Medulla oblongata (tissue), 1 donor: ENCODE measurements at regions not wholly inside any gene's neighbourhood (a gene's known extent, or its start where the extent isn't known, plus 50 kb on each side); places are given as distances from the start of the nearest gene placed in this dataset.
"Not testable (repeated sequence)": the region's sequence is repeated elsewhere in the genome, so short reads cannot be mapped to it uniquely, and the experiment has no call there.

Source experiments
- DNase-seq: peaks from one replicate; pipeline ENCODE4 v3.0.0-alpha.2; 2015; ENCODE audit errors: extremely low spot score

DNA sequence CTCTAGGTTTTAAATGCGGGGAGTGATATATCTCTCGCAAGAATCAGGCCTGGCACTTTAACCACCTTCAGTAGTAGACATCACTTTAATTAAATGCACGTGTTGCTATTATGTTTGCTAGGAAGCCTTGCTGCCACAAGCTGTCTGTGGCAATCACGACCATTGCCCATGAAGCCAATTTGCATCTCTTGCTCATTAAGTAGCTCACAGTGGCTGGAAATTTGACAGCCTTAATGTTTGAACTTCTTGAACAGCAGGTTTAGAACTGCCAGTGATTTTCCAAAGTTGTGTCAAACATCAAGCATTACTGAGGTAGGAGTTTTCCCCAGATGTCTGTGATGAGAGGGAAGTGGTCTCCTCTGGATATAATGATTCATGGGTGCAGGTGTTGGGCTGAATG is 642.3 kb upstream of the CPEB2 start:
- no peak for DNase-seq

DNA sequence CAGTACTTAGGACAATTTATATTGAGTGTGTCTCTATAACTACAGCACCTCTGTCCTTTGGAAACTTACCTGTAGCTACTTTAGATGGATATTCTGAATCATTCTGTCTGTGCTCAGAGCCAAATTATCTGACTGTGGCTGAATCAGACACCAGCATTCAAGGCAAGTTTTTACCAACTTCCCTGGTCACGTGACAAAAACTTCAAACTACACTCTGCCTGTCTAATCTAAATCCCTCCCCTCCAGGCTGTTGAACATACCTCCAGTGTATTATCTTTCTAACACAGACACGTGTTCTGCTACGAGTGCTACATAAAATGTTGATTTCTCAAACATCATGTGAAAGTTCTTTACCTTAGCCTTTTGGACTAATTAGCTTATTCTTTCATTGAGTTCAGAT is 641.2 kb upstream of the CPEB2 start:
- no peak for DNase-seq

DNA sequence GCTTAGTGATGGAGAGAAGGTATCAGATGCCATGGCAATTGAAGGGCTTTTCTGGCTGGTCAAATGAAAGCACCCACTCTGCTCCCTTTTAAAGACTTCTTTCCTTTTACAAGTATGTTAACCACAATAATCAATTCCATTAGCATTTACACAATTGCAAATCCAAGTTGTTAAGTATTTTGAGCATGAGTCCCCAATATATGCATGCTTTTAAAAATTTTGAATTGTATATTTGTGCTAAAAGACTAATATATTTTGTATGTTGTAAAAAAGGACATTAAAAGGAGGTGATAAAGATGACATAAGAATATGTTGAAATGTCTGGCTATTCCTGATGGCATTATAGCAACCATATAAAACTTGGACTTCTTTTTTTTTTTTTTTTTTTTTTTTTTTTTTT is 639.9 kb upstream of the CPEB2 start:
- DNase-seq: no peak

DNA sequence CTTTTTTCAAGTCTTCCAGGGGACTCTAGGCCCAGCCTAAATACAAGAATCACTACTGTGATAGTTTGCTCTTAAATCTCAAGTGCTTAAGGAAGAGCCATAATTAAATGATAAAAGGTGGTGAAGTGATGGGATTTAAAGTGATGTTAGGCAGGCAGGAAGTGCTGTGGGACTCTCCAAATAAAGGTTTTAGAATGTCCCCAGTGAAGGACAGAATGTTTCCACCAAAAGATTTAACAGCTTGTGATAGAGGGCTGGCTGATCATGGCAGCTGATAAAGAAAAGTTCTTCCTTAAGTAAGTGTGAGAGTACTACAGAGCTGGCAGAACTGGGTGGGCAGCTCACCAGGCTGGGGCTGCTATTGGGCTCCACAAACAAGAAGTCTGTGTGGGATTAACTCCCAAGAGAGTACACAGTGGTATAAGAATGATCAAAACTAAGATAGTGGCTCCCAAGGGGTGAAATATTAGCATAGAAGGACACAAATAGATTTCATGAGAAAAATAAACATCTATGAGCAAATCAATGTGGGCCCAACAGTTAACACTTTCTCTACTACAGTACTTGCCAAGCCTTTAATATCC is 637.2 kb upstream of the CPEB2 start:
- DNase-seq: no peak

DNA sequence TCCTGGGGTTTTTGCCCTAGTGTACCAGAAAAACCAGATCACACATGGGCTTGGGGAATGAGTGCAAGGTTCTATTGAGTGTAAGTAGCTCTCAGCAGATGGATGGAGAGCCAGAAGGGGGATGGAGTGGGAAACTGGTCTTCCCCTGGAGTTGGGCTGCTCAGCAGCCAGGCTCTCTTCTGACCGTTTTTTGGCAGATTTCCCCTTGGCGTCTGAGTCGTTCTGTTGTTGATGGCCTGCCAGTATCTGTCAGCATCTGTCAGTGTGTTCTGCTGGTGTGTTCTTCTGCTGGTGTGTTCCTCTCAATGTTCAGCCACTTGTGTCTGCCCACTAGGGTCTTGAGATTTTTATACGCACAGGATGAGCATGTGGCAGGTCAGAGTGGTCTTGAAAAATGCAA is 633.9 kb upstream of the CPEB2 start:
- peak; percentile 34 for DNase-seq

DNA sequence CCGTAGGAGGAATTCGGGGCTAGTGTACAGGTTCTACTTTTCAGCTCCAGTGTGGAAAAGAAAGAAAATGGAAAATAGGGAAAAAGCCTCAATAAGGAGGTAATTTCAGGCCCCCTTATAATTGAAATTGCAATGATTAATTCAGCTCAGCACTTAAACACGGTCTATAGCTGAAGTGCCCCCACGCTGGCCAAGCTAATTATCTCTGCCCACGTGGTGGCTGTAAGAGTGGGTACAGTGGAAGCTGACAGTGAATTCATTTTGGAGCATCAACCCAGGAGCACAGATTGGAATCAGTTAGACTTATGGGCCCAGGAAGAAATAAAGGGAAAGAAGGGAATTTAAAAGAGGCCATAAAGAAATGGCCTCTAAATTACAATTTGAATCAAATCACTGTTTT is 631.1 kb upstream of the CPEB2 start:
- no peak for DNase-seq

DNA sequence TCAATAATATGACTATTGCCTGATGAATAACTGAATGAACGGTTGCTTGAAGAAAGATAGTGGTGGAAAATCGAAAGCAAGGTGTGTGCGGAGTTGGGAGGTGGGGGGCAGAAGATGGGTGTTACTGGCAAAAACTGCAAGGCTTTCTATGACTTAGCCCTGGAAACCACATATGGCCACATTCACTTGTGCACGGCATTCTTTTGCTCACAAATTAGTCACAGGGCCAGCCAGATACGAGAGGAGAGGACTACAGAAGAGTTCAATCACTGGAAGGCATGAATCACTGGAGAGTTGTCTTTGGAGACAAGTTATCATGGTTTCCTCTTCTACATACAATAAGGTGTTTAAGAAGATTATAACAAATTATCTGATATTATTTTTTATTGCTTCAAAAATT is 626.5 kb upstream of the CPEB2 start:
- no peak for DNase-seq

DNA sequence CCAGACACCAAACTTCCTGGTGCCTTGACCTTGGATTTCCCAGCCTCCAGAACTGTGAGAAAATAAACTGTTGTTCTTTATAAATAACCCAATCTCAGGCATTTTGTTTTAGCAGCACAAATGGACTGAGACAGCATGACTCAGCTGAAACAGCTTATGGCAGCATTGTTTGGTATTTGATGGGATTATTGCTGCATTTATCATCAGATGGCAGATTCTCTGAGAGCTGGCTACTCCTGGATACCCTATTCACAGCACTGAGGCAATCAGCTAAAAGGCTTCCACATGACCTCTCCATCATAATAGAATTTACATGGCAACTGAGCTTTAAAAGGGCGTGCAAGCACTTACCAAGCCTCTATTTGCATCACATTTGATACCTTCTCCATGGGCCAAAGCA is 623.1 kb upstream of the CPEB2 start:
- DNase-seq: no peak

DNA sequence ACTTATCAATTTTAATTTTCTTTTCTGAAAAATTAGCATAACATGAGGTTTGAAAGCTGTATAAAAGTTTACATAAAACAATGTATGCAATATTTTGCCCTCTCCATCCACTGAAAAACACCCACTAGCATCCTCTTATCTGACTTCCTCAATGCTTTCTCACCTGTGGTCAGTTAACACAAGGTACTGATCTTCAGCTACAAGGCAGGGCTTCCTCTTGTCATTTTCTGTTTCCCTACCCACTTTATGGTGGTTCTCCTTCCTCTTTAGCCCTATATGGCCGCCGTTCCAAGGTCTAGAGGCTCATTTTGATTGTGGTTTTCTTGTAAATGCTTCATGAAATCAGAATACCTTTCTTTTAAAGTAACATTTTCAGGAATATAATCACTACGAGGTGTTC is 618.6 kb upstream of the CPEB2 start:
- DNase-seq: no peak

DNA sequence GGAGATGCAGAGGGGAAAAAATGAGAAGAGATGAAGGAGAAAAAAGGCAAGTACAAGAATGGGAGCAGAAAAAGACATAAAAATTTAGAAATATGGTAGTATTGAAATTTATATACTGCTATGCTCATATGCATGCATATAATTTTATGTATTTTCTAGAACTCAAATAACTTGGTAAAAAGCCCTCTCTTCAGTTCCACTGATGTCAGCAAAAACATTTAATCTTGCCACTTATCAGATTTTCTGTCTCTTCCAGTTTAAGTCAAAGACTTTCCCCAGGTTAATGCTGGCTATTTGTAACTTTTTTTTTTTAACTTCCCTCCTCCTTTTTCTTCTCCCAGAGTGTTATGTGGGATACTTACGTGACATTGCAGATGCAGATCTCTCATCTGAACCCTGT is 617.5 kb upstream of the CPEB2 start:
- DNase-seq: no peak

DNA sequence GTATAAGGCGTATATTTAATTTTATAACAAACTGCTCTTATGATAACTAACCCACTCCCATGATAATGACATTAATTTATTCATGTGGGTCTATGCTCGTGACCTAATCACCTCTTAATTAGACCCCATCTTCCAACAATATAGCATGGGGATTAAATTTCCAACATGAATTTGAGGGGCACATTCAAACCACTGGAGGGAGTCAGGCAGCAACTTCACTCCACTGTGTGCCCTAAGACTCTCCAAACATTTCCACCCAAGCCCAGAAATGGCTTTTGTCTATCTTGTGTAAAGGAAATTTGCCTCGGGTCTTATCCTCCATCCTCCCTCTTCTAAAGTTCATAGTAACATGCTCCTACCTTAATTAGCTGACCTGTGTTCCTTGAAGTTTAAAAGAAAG is 616.1 kb upstream of the CPEB2 start:
- DNase-seq: no peak

DNA sequence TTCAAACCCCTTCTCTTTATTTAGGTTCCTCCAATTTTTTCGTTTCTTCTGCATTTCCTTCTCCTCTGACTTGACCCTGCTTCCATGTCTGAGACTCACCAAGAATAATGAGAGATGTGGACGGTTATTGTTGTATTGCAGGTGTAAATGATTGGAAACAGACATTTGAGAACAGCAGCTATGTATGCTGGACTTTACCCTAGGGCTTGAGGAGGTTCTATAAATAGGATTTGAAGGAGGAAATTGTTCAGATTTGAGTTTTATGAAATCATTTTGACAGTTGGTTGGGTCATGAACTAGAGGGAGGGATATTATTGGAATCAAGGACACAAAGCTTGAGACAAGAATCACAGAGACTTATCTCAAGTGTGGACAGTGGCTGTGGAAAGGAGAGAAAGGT is 614.6 kb upstream of the CPEB2 start:
- DNase-seq: no peak

DNA sequence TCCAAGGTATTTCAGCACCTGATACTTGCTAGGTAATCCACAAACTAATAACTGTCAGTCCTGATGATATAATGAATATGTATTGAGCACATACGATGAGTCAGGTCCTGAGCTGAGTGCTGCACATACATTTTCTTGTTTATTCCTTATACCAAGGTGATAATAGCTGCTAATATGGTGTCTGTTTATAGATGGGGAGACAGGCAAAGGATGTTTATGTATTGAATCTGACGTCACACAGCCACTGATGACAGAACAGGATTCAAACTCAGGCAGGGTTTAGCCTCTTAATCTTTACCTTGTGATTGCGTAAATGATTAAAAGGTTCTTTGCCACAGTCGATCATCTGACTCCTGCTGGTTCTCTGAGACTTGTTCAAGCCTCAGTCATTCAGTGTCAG is 609.9 kb upstream of the CPEB2 start:
- no peak for DNase-seq

DNA sequence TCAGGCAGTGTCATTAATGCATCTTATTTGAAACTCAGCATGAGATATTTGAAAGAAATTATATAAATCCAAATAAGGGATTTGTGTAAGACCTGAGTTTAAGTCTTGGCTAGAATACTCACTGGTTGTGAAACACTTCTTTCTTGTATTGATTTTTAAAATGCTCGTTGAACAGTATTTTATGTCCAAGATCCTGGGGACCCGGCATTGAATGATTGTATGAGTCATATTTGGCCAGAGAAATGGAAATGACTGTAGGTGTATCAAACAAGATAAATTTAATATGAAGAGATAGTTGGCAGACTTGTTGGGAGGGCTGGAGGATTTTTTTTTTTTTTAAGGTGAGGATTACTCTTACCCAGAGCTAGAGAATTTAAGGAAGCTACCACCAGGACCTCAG is 606.1 kb upstream of the CPEB2 start:
- DNase-seq: no peak

DNA sequence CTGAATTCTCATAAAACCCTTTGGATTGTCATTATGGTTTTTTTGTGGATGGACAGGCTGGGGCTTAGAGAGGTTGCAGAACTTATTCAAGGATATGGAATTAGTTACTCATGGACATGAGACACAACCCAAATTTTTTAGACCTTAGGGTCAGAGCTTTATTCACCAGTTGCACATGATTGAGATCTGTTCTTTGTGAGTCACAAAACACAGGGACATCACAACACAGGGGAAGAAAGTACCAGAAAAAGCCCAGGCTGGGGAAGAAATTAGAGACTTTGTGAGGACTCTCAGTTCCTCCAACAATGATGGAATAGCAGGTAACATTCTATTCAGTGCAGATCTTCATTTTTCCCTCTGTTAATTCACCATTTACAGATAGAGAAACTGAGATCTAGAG is 602.4 kb upstream of the CPEB2 start:
- no peak for DNase-seq

DNA sequence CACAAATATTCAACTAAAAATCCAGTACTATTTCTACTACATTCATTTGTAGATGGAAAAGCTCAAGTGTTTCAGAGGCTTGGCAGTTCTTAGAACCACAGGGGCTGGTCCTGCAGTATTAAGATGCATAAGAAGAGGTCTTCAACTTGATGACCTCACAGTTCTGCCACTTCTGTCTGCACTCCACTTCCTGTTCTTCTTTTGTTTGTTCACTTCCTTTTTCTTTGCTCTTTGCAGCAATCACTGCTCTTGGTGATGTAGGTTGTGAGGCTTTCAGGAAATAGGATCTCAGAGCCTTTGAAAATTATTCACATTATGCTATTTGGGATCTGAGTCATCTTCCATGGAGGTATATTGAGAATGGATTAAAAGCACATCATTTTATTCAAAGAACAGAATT is 602.0 kb upstream of the CPEB2 start:
- DNase-seq: no peak

DNA sequence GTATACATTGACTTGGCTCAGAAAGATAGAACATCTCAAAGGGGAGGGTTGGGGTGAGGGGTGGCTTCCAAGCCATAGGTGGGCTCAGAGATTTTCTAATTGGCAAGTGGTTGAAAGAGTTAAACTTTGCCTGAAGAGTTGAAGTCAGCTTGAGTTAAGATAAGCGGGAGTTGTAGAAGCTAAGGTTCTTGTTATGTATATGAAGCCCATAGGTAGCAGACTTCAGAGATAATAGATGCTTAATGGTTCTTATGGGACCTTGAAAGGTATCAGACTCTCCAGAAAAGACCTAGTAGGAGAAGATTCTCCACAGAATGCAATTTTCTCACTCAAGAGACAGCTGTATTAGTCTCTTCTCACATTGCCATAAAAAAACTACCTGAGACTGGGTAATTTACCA is 599.1 kb upstream of the CPEB2 start:
- no peak for DNase-seq

DNA sequence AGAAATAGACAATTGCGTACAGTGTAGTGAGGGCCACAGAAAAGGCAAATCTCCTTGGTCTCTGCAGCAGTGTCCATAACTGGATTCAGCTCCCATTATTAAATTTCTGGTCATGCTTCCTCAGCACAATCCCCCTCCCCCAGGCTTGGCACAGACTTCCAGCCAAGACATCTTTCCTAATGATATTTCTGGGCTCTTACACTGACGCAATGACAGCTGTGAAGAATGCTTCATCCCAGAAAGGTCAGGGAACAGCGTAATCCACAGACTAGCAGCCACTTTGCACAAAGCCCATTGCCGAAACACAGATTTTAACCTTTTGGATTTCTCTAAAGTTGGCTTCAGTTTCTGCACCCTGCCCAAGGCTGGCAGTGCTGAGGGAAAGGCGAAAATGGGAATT is 597.6 kb upstream of the CPEB2 start:
- peak; percentile 14 for DNase-seq

DNA sequence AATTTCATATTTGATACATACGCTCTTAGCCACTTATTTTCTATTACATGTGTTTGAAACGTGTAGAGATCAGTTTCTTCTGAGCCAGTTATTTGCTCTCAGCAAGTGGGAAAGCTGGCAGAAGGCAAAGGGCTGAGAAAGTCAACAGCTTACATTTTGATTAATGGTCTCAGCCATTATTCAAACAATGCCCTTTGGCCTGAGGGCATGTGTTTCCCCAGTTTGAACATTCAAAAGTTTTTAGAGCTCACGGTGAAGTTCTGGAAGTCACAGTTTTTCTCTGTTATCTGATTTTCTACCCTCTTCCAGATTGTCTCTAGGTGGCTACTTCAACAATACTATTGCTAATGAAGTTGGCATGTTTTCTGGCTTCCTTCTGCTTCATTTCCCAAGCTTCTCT is 591.8 kb upstream of the CPEB2 start:
- DNase-seq: no peak

DNA sequence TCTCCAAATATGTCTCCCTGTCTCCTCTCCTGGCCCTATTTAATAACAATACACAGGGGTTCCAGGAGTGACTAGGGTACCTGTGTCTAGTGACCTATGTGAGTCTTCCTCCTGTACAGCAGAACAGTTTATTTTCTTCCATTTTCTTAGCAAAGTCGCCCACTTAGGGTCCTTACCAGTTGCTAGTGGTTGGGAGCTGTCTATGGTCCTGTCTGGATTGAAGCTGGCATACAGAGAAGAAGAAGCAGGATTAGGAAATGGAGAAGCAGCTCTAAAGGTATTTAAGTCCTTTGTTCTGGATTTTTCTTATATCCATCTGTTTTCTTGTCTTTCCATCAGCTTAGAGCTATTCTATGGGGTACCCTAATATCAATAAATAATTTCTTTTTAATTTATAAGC is 587.1 kb upstream of the CPEB2 start:
- DNase-seq: no peak

DNA sequence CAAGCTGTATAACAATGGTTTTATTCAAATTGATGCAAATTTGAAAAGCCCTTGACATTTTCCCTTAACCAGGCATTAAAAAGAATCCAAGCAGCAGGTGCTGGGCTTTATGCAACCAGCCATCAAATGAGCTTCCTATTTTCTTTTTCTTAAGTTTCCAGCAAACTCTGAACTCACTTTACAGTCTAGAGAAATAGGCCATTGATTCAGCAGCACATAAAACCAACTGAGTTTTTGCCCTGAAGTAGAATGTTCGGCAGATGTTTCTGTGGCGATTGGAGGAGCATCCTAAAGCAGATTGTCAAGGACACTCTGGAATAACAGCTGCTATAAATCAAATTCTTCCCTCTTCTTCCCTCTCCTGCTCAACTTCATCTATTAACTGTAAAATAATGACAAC is 582.8 kb upstream of the CPEB2 start:
- DNase-seq: no peak

DNA sequence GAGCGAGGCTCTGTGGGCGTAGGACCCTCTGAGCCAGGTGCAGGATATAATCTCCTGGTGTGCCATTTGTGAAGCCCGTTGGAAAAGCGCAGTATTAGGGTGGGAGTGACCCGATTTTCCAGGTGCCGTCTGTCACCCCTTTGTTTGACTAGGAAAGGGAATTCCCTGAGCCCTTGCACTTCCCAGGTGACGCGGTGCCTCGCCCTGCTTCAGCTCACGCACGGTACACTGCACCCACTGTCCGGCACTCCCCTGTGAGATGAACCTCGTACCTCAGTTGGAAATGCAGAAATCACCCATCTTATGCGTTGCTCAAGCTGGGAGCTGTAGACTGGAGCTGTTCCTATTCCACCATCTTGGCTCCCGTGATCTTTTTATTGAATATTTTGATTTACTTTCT is 576.0 kb upstream of the CPEB2 start:
- DNase-seq: not testable (repeated sequence)

DNA sequence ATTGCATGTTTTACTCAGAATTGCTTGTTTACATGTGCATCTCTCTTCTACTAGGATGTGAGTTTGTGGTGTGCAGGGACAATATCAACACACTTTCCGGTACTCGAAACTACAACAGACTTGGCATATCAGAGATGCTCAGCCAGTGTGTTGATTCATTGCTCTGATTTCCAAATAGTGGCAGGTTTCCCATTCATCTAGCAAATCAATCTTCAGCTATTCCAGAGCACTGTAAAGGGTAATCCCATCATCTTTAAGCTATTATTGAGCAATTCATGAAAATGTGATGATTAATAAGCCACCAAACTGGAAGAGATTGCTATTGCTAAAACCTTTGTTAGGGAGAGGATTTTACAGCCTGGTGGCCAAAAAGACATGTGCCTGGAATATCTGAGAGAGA is 574.2 kb upstream of the CPEB2 start:
- no peak for DNase-seq

DNA sequence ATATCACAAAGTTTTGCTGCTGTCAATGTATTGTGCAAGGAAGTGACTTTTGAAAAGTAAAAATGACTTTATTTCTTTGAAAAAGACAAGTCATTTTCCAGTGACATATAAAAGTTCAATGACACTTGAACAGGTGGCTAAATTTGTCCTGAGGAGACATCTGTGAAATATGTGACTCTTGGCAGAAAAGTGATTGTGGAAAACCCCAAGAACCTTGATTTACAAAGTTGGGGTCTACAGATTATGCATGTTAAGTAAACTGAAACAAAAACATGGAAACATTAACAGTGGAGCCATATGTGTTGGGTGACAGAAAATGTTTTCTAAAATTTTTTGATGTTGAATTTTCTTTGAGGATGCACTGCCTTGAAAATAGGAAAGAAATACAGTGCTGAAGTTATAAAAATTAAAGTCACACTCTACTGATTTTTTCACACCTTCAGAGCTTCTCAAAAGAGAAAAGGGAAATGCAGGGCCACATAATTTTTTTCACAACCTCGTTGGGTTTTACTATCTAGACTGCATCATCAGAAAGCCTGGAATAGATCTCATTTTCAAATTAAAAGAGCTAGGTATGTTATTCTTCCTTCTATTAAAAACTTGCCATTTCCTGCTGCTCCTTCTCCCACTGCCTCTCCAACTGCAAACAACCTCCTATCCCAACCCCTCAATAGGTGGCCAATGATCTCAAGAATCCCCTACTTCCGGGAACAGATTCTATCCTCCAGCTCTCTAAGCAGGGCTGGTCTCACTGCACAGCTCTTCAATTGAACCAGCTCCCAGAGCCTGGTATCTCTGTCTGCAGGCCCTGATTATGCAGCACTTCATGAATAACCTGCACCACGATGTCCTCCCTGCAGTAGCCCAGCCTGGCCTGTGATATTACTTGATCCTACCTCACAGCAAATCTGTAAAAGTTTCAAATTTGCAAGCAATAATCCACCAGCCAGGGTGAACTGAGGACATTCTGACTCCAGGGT is 570.8 kb upstream of the CPEB2 start:
- DNase-seq: no peak
